ENCODE measurements at regions not wholly inside any gene's neighbourhood (a gene's known extent, or its start where the extent isn't known, plus 50 kb on each side); places are given as distances from the start of the nearest gene placed in this dataset.

DNA sequence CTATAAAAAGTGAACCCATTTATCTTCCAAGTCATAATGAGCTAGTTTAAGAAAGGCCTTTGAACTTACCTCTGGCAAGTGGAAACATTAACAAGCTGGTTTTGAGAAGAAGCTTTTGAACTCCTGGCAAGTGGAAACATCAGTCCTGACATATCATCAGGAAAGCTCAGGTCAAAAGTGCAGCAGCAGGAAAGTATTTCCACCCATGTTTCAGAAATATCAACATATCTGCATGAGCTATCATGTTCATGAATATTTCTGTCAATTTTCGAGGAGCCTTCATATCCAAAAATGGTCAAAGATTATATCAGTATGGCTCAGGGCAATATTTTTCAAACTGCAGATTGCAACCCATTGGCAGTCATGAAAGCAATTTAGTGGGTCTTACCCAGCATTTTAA lies 133.9 kb downstream of the PLK2 start:
- TF ChIP-seq, protein P1, sequence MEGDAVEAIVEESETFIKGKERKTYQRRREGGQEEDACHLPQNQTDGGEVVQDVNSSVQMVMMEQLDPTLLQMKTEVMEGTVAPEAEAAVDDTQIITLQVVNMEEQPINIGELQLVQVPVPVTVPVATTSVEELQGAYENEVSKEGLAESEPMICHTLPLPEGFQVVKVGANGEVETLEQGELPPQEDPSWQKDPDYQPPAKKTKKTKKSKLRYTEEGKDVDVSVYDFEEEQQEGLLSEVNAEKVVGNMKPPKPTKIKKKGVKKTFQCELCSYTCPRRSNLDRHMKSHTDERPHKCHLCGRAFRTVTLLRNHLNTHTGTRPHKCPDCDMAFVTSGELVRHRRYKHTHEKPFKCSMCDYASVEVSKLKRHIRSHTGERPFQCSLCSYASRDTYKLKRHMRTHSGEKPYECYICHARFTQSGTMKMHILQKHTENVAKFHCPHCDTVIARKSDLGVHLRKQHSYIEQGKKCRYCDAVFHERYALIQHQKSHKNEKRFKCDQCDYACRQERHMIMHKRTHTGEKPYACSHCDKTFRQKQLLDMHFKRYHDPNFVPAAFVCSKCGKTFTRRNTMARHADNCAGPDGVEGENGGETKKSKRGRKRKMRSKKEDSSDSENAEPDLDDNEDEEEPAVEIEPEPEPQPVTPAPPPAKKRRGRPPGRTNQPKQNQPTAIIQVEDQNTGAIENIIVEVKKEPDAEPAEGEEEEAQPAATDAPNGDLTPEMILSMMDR (conservative IDR thresholded peaks at IDR 0.05; ENCODE audit: low read depth, low read length), result no peak
- TF ChIP-seq EZH2 (IDR thresholded peaks at IDR 0.05; ENCODE audit: borderline replicate concordance, low read depth, low read length, poor library complexity, severe bottlenecking), result no peak
